PC-3 (cell line): ENCODE measurements at regions not wholly inside any gene's neighbourhood (a gene's known extent, or its start where the extent isn't known, plus 50 kb on each side); places are given as distances from the start of the nearest gene placed in this dataset.

Experiments
- ATAC-seq: fragments of 200-7000 bp; cut with Tn5 transposase; 2 replicates; pipeline ENCODE4 v1.9.1; 2020; ENCODE audit warnings: mild to moderate bottlenecking, moderate library complexity
- BruUV-seq: library from RNA; stranded (reverse); fragments of 400-500 nt; replicated peaks from 2 replicates; lab custom pipeline; 2021; lab: Mats Ljungman, UMichigan
- CTCF ChIA-PET: fragments of 300-600 bp; sonication (Branson Sonifier 250); formaldehyde crosslinking; loops from one replicate; lab custom pipeline; 2022; ENCODE audit warnings: antibody characterized with exemption; lab: Charles Lee
- POLR2A ChIA-PET: fragments of 300-600 bp; sonication (Branson Sonifier 250); formaldehyde crosslinking; loops from one replicate; lab custom pipeline; 2022; ENCODE audit warnings: antibody characterized with exemption; ENCODE audit not compliant: unreplicated experiment; lab: Charles Lee
- DNase-seq: peaks from one replicate; pipeline ENCODE4 v3.0.0-alpha.2; 2015
- H2AFZ ChIP-seq: fragments of 300-600 bp; sonication (generic); 2 replicates; pipeline ENCODE4 v1.6.0; 2016; ENCODE audit warnings: antibody characterized with exemption, low read length
- H3F3A ChIP-seq: fragments of 300-600 bp; sonication (generic); one replicate; pipeline ENCODE4 v1.6.0; 2017; ENCODE audit warnings: antibody characterized with exemption, low read length, control low read depth, mild to moderate bottlenecking; ENCODE audit not compliant: unreplicated experiment
- H3K27ac ChIP-seq: fragments of 300-600 bp; sonication (generic); 2 replicates; pipeline ENCODE4 v1.5.1; 2016; ENCODE audit warnings: mild to moderate bottlenecking, low read length
- H3K27me3 ChIP-seq: fragments of 300-600 bp; sonication (generic); 2 replicates; pipeline ENCODE4 v1.6.1; 2016; ENCODE audit warnings: low read length, mixed read lengths
- H3K36me3 ChIP-seq: fragments of 300-600 bp; sonication (generic); 2 replicates; pipeline ENCODE4 v1.6.1; 2016; ENCODE audit warnings: low read depth, mixed run types, low read length, mixed read lengths
- H3K4me1 ChIP-seq: fragments of 300-600 bp; sonication (generic); 2 replicates; pipeline ENCODE4 v1.5.1; 2016; ENCODE audit warnings: low read length; ENCODE audit not compliant: insufficient read depth
- H3K4me2 ChIP-seq: fragments of 300-600 bp; sonication (generic); 2 replicates; pipeline ENCODE4 v1.6.0; 2016; ENCODE audit warnings: low read length
- H3K4me3 ChIP-seq: fragments of 300-600 bp; sonication (generic); 2 replicates; pipeline ENCODE4 v1.5.1; 2016; ENCODE audit warnings: mild to moderate bottlenecking, low read length, mixed read lengths
- H3K79me2 ChIP-seq: fragments of 300-600 bp; sonication (generic); 2 replicates; pipeline ENCODE4 v1.6.1; 2017; ENCODE audit warnings: low read length, mixed read lengths
- H3K9ac ChIP-seq: fragments of 300-600 bp; sonication (generic); 2 replicates; pipeline ENCODE4 v1.6.0; 2016; ENCODE audit warnings: mild to moderate bottlenecking, low read length
- H3K9me2 ChIP-seq: fragments of 300-600 bp; sonication (generic); replicated peaks from 2 replicates; pipeline ENCODE4 v1.6.1; 2016; ENCODE audit warnings: mixed run types, low read length, mixed read lengths
- H3K9me3 ChIP-seq: fragments of 300-600 bp; sonication (generic); 2 replicates; pipeline ENCODE4 v1.6.1; 2016; ENCODE audit warnings: low read length, mixed read lengths
- H4K20me1 ChIP-seq: fragments of 300-600 bp; sonication (generic); 2 replicates; pipeline ENCODE4 v1.6.1; 2016; ENCODE audit warnings: low read length, mixed read lengths
- EZH2 ChIP-seq: fragments of 300-600 bp; sonication (generic); IDR thresholded peaks from one replicate; pipeline ENCODE4 v1.6.1; 2017; ENCODE audit warnings: antibody characterized with exemption, mild to moderate bottlenecking, low read length; ENCODE audit not compliant: unreplicated experiment
- EZH2phosphoT487 ChIP-seq: fragments of 300-600 bp; sonication (generic); IDR thresholded peaks from 2 replicates; pipeline ENCODE4 v1.6.1; 2018; ENCODE audit warnings: mild to moderate bottlenecking, antibody characterized with exemption, low read length, borderline replicate concordance
- intact Hi-C: fragments of 100-400 bp; cut with micrococcal nuclease; formaldehyde crosslinking; loops from 2 replicates; pipeline ENCODE4 v1.9.0; 2023
- TF ChIP-seq, protein P1 (sequence below): fragments of 300-600 bp; sonication (generic); conservative IDR thresholded peaks from 2 replicates; pipeline ENCODE4 v1.5.1; 2017; ENCODE audit warnings: antibody characterized with exemption, low read depth, mild to moderate bottlenecking, low read length

DNA sequence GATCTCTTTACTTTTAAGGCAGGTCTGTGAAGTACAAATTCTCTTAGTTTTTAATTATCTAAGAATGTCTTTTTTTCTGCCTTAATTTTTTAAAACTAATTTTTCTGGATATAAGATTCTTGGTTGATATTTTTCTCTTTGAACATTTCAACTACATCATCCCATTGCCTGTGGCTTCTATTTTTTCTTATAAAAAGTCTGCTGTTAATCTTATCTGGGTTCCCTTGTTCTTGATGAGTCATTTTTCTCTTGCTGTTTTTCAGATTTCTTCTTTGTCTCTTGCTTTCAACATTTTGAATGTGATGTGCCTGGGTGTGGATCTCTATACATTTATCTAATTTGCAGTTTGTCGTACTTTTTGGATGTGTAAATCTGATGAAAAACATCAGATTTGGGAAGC lies 525.2 kb upstream of the PBX1 start:
- Histone ChIP-seq H3K4me3 (no peak overlapping the region), H3K36me3 (no peaks in the 10 kb centered on the region), H4K20me1 (no peaks in the 10 kb centered on the region), H3K9me3 (peaks cover 9% of the 10 kb centered on the region), H3K4me2 (no peak overlapping the region), H3K79me2 (no peaks in the 10 kb centered on the region), H2AFZ (no peak overlapping the region), H3F3A (no peaks in the 10 kb centered on the region), H3K27me3 (no peaks in the 10 kb centered on the region), H3K9me2 (no peaks in the 10 kb centered on the region), H3K4me1 (no peaks in the 10 kb centered on the region), H3K27ac (no peak overlapping the region), H3K9ac (no peak overlapping the region)
- no peak for DNase-seq
- CTCF ChIA-PET: no interaction called here
- TF ChIP-seq EZH2phosphoT487 (no peak), EZH2 (no peak)
- TF ChIP-seq, protein P1, sequence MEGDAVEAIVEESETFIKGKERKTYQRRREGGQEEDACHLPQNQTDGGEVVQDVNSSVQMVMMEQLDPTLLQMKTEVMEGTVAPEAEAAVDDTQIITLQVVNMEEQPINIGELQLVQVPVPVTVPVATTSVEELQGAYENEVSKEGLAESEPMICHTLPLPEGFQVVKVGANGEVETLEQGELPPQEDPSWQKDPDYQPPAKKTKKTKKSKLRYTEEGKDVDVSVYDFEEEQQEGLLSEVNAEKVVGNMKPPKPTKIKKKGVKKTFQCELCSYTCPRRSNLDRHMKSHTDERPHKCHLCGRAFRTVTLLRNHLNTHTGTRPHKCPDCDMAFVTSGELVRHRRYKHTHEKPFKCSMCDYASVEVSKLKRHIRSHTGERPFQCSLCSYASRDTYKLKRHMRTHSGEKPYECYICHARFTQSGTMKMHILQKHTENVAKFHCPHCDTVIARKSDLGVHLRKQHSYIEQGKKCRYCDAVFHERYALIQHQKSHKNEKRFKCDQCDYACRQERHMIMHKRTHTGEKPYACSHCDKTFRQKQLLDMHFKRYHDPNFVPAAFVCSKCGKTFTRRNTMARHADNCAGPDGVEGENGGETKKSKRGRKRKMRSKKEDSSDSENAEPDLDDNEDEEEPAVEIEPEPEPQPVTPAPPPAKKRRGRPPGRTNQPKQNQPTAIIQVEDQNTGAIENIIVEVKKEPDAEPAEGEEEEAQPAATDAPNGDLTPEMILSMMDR: no peak
- intact Hi-C loops: no loop called here
- no peak for ATAC-seq
- no TSS peak for BruUV-seq
- POLR2A ChIA-PET: no interaction called here

DNA sequence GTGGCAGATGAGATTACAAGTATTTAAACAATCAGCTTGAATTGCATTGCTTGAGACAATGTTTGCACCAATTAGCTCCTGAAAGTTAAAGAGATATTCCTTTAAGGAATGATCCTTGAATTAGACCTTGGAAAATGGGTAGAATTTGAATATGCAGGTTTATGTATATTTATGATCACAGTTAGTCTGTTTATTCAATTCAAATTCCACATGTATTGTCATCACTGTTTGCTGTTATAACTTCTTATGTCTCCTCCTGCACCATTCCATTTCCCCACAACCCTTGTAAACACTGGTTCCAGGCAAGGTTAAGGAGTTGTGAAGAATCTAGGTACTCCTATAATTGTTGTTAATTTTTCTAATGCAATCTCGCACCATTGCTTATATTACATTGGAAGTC lies 518.2 kb upstream of the PBX1 start:
- no peaks in the 10 kb centered on the region for H3F3A ChIP-seq
- H3K9ac ChIP-seq: no peak overlapping the region
- H3K4me3 ChIP-seq: no peak overlapping the region
- H2AFZ ChIP-seq: no peak overlapping the region
- BruUV-seq: no TSS peak
- DNase-seq (no peak), ATAC-seq (no peak)
- no peaks in the 10 kb centered on the region for H3K9me3 ChIP-seq
- H3K27ac ChIP-seq: no peak overlapping the region
- no peaks in the 10 kb centered on the region for H4K20me1 ChIP-seq
- H3K4me2 ChIP-seq: no peak overlapping the region
- TF ChIP-seq, protein P1: no peak
- TF ChIP-seq EZH2 (no peak), EZH2phosphoT487 (no peak)
- H3K36me3 ChIP-seq: no peaks in the 10 kb centered on the region
- no peaks in the 10 kb centered on the region for H3K9me2 ChIP-seq
- H3K27me3 ChIP-seq: no peaks in the 10 kb centered on the region
- ChIA-PET CTCF (no interaction called here), POLR2A (no interaction called here)
- H3K79me2 ChIP-seq: no peaks in the 10 kb centered on the region
- intact Hi-C loops: no loop called here
- no peaks in the 10 kb centered on the region for H3K4me1 ChIP-seq

DNA sequence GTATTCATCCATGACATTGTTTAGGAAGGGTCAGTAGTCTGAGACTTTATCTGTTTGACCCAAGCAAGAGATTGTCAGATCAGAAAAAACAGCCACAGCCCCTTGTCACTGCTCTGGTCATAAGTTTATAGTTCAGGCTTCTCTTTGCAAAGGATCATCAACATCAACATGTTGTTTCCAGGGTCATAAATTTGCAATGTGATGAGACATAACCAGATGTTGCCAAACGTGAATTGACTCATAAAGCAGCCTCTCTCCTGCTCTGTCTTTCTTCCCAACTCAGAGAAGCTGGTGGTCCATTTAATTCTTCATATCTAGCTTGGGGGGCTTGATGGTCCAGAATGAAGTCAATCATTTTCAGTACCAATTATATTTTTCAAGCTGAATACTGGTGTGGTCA lies 507.2 kb upstream of the PBX1 start:
- Histone ChIP-seq H3K27ac (no peak overlapping the region), H3K4me2 (no peak overlapping the region), H3K79me2 (no peaks in the 10 kb centered on the region), H3K9me3 (no peaks in the 10 kb centered on the region; the same call in 1 of the 2 replicates), H3K36me3 (no peaks in the 10 kb centered on the region), H2AFZ (no peak overlapping the region), H4K20me1 (no peaks in the 10 kb centered on the region), H3K27me3 (peaks cover 10% of the 10 kb centered on the region; the same call in 1 of the 2 replicates), H3F3A (no peaks in the 10 kb centered on the region), H3K9ac (no peak overlapping the region), H3K4me1 (no peaks in the 10 kb centered on the region), H3K4me3 (no peak overlapping the region), H3K9me2 (no peaks in the 10 kb centered on the region)
- POLR2A ChIA-PET: no interaction called here
- CTCF ChIA-PET: no interaction called here
- intact Hi-C loops: no loop called here
- TF ChIP-seq, protein P1: no peak
- no peak for TF ChIP-seq EZH2
- no peak for TF ChIP-seq EZH2phosphoT487
- BruUV-seq: no TSS peak
- ATAC-seq (no peak), DNase-seq (no peak)
